ENCODE measurements at regions not wholly inside any gene's neighbourhood (a gene's known extent, or its start where the extent isn't known, plus 50 kb on each side); places are given as distances from the start of the nearest gene placed in this dataset.

DNA sequence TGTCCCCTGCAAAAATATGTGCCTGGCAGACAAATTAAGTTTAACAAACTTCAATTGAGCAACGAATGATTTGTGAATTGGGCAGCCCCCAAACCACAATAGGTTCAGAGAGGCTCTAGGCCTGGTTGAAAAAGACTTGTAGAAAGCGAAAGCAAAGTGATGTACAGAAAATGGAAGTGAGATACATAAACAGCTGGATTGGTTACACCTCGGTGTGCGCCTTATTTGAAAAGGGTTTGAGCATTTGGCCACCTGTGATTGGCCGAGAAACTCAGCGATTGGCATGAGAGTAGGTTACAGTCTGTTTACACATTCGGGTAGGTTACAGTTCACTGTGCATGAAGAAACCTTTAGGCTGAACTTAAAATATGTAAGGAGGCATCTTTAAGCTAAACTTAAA is 136.9 kb downstream of the CD83 start:
- DNase-seq (ENCODE audit: low spot score): no peak

DNA sequence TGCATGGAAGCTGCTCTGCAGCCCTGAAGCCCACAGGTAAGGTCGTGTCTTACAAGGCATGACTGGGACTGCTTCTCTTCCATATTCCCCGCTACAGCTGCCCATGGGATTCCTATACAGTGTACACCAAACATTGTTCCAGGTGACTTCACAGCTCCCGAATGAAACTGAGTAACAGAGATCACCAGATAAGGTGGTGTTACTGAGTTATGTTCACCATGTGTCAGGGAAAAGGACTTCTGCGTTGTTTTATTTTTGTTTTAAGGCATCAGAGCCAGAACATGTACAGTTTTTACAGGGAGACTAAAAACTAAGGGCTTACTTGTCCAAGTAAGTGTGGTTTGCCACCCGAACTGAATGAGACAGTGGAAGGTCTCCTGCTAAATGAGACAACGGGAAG is 138.3 kb downstream of the CD83 start:
- DNase-seq (ENCODE audit: low spot score): no peak

DNA sequence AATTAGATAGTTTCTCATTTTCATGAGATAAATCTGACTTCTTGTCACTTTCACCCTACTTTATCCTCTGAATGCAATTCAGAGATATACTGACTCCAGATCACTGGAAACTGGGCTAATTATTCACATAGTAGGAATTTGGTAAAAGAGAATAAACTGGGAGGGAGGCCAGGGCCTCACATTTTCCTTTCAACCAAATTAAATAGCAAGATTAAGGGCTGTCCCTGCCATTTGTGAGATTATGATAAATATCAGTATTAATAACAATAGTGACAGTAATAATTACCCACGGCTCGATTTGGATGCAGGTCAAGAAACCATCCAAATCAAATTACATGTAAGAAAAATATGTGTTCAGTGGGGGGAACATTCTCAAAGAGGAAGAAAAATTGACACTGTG is 140.5 kb downstream of the CD83 start:
- no peak for DNase-seq (ENCODE audit: low spot score)

DNA sequence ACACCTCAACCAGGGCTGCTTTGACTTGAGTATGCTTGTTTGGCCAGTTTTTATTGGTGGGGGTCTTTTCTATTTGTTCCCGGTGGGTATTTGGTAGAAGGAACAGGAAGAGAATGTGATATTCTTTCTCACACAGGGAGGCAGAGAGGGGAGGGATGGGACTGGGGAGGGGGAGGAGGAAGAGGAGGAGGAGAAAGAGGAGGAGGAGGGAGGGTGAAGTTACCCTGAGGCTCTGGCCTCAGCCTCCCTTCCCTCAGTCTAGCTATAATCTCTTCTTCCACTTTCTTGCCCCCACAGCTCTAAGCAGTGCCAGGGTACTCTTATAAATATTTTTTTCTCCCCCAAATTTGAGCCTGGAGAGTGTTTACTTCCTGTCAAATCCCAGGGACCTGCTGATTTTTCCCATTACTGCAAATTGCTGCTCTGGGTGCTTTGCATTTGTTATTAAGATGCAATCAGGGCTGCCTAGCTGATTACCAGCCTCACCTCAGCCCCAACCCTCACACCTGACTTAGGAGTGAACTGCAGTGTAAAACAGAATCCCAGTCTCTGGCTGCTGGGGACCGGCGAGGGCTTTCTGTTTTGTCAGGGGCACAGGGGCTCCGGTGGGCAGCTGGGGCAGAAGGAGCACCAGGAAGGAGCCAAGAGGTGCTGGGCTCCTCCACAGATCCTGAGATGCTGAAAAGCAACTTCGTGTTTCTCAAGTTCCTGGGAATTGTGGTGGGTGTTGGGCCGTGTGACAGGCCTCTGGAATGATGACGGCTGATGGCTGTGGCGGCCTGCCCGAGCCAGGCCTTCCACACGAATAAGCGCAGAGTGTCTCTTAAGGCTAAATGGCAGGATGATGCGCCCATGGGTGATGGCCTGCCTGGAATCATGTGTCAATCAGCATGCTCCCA is 141.4 kb downstream of the CD83 start:
- no peak for DNase-seq (ENCODE audit: low spot score)

DNA sequence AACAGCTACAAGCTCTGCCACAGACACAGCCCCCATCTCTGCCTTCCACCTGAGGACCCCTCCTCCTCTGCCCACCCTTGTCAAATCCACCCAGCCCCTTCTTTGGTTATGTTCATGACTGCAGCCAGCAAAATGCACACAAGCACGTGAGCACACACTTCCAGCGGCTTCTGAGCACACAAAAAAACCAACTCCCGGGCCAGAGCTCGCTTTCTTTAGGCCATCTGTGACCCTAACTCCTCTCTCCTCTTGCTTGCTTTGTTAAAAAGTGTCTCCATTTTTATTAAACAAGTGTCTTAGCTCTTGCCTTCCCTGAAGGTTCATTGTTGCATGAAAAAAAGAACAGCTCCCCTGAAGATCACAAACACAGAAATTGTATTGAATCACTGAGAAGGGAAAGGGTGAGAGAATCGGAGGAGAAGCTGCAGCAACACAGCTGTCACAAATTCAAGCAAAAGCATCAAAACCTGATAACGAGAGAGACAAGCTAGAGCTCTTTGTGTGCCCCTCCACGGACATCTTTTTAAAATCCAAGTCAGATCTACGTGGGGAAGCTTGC is 142.1 kb downstream of the CD83 start:
- no peak for DNase-seq (ENCODE audit: low spot score)

DNA sequence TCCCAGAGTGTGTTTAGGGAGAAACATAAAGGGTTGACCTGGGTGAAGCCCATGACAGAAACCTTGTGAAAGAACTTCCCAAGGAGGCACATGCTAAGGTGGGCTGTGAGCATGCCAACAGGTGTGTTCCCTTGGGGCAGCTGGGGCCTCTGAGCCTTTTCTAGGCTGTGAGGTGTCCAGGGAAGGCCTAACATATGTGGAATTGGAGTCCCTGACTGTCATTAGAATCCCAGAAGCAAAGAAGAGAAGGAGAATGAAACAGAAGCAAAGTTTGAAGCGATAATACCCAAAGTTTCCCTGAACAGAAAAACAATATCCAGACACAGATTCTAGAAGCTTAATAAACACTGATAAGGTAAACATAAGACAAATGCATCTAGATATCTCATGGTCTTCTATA is 143.3 kb downstream of the CD83 start:
- DNase-seq (ENCODE audit: low spot score): no peak

DNA sequence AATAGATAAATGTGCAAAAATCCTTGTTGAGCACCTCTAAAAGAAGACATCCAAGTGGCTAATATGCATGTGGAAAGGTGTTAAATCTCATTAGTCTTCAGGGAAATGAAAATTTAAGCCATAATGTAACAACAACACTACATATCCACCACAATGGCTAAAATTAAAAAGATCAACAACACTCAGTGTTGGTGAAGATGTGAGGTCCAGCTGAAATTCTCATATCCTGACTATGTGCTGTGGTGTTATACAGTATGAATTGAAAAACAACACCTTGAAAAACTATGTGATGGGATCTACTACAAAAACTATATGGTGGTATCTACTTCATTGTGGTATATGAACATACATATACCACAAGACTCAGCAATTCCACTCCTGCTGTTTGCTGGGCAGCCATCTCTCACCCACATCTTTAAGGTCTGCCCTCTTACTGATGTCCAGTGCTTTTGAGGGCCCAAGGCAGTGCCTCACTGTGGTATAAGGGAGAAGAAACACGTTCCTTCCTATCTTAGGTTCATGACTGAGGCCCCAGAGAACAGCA is 146.4 kb downstream of the CD83 start:
- DNase-seq (ENCODE audit: low spot score): no peak

DNA sequence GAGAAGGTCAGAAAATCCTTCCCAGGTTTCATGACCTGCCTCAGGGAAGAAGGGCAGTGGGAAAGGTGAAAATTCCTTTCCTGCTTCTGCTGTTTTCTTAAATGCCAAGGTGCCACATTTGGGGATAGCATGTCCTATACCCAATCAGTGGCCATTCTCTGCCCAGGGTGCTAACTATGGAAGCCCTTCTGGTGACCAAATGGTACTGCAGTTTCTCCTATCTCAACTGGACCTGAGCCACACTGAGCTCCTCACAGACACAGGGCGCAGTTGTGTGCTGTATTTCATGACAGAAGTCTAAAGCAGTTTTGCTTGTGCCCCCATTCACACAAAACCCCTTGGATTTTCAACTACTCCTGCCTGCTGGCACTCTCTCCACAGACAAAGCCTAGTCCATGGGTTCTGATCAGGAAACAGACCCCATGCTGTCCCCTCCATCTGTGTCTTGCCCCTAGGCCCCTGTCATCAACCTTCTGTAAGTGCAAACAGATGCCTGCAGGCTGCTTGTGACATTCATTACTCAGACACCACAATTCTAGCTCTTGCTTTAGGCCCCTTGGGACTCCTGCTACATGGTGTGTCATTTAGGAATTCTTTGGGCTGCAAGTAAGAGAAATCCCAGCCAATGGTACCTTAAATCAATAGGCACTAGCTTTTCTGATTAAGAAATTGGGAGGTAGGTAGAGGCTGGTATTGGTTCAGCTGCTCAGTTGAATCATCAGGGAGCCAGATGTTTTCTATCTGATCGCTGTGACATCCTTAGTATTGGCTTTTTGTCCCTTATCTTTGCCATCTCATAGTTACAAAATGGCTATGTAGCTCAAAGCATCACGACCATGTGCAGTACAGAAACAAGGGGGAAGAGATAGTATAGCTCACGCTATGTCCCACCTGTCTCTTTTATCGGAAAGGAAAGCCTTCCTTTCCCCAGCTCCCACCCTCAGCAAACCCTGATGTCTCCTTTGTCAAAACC is 147.8 kb downstream of the CD83 start:
- DNase-seq (ENCODE audit: low spot score): no peak

DNA sequence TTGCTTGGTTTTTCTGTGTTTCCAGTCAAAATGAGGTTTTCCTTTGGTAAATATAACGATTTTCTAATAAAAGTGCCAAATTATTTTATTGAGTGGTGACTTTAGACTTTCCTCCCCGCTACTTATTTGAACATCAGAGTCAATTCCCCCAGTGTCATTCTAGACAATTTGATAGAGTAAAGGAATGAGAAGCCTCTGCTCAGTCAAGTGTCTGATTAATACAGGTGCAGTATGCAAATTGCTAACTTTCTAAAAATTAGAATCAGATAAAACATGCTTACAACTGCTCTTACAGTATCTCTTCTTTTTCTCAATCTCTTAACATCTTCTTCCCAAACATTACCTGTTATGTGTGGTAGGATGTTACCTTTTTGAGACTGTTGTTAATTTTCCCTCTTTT is 148.7 kb downstream of the CD83 start:
- DNase-seq (ENCODE audit: low spot score): no peak

DNA sequence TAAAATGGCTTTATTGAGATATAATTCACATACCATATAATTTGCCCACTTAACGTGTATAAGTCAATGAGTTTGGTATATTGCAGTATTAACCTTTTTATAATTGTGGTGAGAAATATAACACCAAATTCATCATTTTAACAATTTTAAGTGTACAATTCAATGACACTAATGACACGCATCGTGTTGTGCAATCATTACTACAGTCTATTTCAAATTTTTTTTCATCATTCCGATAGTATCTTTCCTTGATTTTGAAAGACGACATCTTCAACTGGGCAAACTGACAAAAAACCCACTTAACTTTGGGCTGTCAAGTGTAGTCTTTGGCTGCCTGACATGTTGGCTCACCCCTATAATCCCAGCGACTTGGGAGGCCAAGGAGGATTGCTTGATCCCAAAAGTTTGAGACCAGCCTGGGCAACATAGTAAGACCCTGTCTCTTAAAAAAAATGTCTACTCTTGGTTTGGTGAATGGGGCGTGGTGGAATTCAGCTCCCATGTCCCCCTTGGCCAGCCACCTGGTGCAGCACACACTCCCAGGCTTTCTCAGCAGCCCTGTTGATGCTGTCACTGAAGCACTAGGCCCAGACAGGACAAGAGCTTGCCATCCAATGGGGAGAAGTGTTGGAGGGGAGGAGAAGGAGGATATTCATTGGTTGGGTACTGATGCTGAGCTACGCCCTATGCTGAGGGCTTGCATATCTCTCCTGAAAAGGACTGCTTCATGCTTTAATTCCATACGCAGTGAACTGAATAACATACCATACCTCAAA is 150.5 kb downstream of the CD83 start:
- no peak for DNase-seq (ENCODE audit: low spot score)

DNA sequence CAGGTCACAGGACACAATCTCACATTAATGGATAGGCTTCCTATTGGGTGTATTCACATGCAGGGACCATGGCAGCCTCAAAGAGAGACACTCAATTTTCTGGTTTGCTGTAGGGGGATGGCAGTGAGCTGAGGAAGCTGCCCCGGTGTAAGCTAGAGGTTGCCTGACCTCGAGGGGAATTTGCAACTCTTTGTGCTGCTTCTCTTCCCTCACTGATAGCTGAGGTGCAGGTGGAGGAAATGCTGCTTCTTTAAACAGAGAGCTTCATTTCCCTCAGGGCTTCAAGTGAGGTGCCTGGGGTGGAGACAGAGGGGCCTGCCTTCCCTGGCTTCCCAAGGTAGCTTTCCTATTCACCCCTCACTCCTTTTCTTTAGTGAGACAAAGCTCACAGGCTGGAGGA is 151.9 kb downstream of the CD83 start:
- DNase-seq (ENCODE audit: low spot score): no peak

DNA sequence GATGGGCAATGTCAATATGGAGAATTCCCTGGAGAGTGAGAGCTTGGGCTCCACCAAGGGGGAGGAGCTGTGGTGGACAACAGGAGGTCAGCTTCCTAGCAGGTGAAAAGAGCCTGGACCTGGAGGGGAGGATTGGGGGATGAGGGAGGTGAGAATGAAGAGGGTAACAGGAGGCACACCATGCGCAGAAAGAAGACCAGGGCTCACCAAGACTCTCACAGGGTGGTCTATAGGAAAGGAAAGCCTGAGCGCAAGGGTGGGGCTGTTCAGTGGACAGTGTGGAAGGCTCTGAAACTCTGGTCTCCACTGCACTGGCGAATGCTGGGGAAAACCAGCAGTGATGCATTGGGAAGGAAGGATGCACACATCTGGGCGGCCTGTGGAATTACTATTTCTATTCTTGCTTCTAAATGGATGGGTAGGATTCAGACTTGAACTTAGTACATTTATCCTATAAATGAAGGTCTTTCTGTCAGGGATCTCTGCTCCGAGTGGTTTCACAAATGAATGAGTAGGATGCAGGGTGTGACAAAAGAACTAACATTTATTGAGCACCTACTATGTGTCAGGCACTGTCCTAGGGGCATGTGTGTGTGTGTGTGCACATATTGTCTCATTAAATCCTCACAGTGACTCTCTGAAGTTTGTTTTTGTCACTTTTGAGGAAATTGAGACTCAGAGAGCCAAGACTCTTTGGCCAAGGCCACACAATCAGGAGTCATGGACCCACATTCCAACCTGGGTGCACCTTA is 152.7 kb downstream of the CD83 start:
- no peak for DNase-seq (ENCODE audit: low spot score)

DNA sequence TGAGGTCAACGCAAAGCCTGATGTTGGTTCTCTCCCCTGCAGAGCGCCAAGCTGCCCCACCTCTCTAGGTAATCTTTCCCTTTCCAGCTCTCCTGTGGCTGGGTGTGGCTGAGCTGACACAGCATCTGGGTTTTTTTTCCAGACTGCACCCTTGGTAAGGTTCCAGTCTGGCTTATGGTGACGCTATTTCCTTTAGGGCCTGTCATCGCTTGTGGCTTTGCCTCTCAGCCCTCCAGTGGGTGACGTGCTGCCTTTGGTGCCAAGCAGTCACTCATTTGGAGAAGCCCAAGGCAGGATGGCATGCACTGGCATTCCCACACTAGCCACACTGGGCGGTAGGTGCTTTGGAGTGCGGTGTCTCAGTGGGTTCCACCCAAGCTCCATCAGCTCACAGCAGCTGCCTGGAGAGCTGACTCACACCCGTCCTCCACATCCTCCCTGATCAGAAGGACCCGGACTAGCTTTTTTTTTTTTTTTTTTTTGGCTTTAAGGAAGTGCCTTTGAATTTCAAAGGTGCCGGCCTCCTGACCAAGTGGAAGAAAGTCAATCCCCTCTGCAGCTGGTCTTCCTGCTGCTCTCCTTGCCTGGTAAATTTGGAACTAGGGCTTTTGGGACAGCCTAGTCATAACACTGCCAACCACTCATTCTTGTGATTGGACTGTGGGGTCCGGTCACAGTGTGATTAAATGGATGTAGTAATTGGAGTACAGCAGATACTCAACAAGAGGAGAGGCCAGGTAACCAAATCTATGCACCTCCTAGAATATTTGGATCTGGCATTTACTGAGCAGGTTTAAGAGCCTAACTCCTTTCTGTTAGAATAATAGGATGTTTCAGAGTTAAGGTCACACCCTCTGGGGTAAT is 153.6 kb downstream of the CD83 start:
- DNase-seq (ENCODE audit: low spot score): no peak

DNA sequence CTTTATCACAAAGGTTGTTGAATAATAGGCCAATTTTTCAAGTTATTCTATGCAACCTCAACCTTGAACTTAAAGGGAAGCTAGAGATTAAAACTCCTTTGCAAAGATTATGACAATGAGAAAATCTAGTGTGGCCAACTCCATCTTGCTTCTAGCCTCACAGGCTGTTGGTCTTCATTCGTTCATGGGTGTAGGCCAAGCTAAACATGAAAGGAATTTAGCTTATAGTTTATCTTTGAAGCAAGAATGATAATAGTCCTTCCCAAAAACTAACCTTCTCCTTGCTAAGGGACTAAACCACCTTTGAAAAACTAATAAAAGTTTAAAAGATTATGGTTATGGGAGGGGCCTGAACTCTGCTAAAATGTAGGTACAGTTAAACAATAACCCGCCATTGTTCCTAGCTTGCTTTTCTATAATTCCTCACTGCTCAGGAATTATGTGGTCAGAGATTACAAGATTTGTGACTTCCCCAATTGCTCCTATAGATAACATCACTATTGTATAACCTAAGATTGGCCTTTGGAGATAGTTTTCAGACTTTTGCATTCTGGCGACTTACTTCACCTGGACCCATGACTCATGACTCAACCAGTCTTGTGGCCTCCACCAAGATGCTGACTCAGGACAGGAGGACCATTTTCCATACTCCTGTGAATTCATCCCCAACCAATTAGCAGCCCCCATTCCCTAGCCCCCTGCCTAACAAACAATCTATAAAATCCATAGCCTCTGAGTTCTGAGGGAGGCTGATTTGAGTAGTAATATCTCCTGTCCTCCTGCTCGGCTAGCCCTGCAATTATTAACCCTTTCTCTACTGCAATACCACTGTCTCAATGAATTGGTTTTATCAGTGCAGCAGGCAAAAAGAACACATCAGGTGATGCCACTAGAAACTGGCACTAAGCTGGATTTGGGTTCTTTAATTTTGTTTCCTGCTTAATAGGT is 154.5 kb downstream of the CD83 start:
- DNase-seq (ENCODE audit: low spot score): no peak

DNA sequence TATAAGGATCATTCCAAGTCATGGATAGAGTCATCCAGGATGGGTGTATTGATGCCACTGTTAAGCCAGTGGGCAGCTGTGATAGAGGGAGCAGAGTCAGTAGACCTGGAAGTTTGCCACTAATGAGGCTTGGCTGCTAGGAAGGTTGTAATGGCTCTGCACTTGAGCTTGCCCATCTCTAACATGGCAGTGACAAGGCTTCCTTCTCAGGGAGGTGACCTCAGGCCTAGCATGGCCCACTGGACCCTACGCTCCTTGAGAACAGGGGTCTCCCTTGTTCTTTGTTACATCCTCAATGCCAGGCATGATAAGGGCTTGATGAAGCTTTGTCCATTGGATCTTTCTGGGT is 155.1 kb downstream of the CD83 start:
- no peak for DNase-seq (ENCODE audit: low spot score)

DNA sequence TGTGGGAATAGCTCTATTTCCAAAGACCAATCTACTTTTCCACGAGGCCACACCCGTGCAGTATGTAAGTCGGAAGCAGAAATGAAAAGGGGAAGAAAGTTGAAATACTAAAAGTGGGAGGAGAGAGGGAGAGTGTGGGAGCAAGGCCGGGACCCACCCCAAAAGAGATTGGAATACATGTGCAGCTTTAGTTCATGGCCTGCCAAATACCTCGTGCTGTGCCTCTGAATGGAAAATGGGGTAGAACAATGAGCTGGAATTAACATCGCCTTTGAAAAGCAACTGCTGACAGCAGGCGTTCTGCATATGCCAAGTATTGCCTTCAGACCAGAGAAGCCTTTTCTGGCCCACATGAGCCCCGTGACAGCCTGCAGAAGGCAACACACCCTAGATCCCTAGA is 155.6 kb downstream of the CD83 start:
- DNase-seq (ENCODE audit: low spot score): peak; percentile 37

DNA sequence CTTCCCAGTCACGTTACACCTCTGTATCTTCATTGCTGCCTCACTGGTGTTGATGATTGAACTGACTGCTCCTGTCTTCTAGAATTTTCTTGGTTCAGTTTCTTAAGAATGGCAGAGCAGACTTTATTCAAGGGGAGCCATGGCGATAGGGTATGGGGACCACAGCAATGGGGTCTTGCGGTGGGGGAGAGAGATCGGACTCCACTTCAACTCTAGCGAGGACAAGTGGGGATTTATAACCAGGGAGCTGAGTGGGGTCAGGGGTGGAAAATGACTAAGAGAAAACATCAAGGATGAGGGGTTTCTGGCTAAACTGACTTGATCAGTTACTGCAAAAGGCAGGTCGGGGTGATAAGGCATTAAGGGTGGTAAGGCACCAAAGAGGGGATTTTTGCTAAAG is 156.4 kb downstream of the CD83 start:
- no peak for DNase-seq (ENCODE audit: low spot score)

DNA sequence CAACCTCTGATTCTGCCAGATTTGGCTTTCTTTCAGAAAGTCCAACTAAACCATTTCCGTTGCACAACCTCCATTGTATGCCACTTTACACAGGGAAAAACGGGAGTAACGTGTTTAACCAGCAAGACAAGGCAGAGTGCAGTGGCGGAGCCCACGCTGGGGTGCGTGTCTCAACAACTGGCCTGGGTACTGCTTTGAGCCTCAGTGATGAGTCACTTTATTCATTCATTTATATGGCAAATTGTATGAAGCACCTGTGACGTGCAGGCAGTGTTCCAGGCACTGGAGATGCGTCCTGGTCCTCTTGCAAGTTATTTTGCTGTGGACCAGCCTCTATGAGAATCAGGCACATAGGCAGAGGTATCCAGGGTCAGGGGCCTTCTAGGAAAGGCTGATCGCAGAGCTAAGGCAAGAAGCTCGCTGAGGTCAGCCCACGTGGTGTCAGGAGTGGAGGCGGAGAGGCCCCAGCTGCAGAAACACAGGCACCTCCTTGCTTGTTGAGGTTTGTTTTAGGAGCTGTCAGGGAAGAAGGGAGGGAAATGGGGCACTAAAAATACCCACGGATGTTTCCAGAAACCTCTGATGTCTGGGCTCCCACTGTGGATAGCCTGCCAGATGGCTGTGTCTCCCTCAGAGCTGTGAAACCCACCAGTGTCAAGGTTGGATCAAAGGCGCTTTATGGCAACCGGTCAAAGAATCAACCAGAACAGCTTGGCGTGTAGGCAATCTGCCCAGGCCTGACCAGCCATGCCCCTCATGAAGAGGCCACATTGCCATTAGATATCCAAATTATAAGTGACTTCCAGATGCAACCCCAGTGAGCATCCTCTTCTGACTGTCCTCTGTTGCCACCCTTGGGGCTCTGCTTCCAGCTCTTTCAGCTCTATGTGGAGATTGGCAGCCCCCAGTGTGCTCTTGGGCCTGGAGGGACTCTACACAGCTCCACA is 157.2 kb downstream of the CD83 start:
- DNase-seq (ENCODE audit: low spot score): no peak

Data from Ammon's horn (tissue), 1 donor.